HG02852 (cell line): ENCODE measurements at regions not wholly inside any gene's neighbourhood (a gene's known extent, or its start where the extent isn't known, plus 50 kb on each side); places are given as distances from the start of the nearest gene placed in this dataset.
"Not testable (repeated sequence)": the region's sequence is repeated elsewhere in the genome, so short reads cannot be mapped to it uniquely, and the experiment has no call there.

Experiments used
- ATAC-seq: cut with Tn5 transposase; IDR thresholded peaks from one replicate; pipeline ENCODE4 v1.9.1; 2021; ENCODE audit warnings: mild to moderate bottlenecking, moderate library complexity; ENCODE audit not compliant: unreplicated experiment

DNA sequence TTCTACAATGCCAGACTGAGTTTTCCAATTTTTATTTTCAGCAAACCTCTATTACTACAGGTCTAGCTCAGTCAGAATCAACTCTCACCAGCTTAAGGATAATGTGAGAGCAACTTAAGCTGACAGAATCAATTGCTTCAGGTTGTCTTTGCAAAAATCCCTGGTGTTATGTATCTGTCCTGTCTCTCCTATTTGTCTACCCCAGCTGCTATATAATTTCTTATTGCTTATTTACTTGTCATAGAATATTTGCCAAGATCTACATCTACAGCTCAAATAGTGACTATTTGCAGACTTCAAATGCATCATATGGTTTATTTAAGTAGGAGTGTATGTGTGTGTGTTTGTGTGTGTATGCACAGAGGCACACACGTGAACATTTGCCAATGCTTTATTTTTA is 54.1 kb downstream of the FOXG1 start:
- no peak for ATAC-seq

DNA sequence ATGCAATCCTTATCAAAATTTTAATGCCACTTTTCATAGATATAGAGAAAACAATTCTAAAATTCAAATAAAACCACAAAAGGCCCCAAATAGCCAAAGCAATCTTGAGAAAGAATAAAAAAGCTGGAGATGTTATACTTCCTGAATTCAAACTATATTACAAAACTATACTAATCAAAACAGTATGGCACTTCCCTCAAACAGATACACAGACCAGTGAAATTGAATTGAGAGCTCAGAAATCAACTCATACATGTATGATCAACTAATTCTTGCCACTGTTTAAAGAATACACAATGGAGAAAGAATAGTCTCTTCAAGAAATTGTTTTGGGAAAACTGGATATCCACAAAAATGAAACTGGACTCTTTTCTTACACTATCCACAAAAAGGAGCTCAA is 55.4 kb downstream of the FOXG1 start:
- no peak for ATAC-seq

DNA sequence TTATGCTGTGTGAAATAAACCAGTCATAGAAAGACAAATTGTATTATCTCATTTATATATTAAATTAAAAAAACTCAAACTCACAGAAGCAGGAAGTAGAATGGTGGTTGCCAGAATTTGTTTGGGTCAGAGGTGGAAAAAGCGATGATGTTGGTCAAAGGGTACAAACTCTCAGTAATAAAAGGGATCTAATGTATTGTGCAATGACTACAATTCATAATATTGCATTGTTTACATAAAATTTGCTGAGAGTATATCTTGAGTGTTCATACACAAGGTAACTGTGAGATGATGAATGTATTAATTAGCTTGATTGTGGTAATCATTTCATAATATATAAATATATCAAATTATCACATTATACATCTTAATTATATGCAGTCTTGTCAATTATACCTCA is 56.7 kb downstream of the FOXG1 start:
- no peak for ATAC-seq

DNA sequence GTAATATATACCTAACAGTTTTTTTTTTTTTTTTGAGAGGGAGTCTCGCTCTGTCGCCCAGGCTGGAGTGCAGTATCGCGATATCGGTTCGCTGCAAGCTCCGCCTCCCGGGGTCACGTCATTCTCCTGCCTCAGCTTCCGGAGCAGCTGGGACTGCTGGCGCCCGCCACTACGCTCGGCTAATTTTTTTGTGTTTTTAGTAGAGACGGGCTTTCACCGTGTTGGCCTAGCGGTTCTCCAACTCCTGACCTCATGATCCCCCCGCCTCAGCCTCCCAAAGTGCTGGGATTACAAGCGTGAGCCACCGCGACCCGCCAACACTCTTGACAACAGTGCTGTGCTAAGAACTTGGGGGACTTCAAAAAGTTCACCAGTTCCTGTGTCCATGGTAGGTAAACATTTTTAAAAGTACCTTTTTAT is 63.5 kb downstream of the FOXG1 start:
- no peak for ATAC-seq

DNA sequence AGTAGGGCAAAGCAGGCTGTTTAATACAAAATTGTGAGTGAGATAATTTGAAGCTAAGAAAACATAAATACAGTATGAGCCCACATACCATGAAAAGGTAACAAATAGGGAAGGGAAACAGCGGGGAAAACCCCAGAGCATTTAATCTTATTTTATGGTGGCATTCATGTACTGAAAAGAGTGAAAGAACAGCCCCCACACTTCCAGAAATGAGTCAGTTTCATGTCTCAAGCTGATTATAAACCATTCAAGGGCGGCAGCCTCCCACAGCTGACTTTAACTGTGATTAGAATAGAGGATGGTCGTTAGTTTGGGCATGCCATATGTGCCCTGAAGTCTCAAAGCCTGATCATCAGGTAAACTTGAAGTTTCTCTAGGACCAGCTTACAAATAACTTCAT is 64.5 kb downstream of the FOXG1 start:
- peak; percentile 97 for ATAC-seq

DNA sequence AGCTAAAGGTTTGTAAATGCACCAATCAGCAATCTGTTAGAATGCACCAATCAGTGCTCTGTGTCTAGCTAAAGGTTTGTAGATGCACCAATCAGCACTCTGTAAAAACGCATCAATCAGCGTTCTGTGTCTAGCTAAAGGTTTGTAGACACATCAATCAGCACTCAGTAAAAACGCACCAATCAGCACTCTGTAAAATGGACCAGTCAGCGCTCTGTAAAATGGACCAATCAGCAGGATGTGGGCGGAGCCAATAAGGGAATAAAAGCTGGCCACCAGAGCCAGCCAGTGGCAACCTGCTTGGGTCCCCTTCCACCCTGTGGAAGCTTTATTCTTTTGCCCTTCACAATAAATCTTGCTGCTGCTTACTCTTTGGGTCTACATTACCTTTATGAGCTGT is 76.0 kb downstream of the FOXG1 start:
- ATAC-seq, result not testable (repeated sequence)

DNA sequence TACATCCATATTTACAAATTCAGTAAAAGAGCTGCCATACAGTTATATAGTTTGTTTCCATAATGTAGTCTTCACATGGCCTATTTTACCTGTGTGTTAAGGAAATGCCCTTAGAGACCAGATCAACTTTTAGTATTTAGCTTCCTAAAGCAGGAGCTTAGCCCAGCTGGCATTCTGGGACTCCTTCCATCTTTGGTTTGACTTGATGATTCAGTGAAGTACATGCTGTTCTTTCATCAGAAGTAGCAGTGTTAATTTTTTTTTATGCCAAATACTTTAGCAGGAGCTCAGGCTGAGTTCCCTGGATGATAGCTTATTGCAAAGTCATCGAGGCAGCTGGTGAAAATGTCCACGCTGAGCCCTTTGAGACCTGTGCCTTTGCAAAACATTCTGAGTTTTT is 101.0 kb downstream of the FOXG1 start:
- no peak for ATAC-seq

DNA sequence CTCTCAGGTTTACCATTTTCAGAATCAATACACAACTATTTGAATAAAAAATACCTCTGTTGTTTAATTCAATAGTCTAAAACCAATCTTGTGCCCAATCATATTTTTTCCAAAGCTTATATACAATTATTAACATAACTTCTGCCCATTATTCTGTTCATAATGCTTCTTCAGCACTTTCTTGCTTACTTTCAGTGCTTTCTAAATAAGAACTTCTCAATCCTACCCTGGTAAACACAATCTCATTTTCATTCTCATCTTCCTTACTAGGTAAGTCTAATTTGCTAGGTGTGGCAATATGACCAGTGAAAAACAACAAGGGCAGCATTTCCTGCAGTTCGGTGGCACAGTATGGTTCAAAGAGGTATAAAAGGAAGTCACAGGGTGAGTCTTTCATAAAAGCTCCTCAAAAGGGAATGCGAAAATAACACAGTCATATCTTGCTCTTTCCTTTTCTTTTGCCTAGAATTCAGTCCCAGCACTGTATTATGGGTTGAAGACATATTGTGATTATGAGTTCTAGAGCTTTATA is 103.5 kb downstream of the FOXG1 start:
- no peak for ATAC-seq

DNA sequence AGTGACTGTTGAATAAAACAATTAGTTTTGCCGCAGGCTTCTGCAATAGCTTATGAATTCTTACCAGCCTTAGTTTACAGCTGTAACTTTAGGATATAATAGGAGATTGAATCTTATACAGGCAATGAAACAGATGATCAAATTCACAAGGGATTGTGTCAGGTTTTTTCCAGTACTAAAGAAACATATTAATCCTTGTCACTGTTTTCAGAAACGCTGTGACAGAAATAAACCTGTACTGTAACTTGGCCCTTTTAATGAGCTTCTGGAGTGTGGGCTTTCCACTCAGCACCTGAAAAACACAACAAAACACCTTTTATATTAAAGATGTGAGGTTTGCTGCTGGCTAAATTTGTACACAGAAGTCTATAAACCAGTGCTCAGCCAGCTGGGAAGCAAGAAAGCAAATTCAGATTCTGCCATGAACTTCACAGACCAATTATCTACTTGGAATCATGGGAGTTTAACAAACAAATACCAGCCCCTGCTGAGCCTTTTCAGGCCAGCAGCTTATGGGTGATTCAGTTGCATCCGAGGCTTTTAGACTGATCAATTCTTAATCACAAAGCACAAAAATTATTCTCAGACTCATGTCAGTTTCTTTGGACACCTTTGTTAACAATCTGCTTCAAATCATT is 109.5 kb downstream of the FOXG1 start:
- no peak for ATAC-seq

DNA sequence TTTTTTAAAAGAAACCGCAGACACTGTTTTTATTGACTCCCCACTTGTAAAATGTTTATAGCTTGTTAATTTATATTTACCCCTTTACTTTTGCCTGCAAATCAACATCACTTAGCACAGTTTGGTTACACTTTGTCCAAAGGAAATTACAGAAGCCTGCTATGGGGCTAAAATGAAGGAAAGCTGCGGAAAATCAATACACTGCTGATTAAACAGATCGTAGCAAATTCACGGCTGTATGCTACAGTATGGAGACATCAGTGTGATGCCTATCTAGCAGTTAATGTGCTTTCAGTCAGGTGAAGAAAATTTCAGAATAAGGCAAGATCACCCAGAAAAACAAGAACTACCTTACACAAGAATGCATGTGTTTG is 110.0 kb downstream of the FOXG1 start:
- no peak for ATAC-seq

DNA sequence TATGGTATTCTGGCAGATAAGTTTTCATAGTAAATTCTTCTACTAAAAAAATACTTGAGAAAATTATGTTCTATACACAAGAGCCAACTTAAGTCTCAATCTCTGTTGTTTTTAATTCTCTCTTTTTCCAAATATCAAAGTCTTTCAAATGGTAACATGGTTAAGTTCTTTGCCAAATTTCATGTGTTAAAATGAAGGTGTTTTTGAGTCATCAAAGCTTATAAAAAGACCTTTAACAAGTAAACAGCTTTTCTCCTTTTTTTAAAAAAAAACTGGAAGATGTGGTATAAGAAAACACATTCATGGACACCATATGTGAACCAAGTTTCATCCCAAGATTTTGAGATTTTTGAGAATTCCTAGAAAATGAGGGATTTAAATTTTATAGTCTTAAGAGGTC is 111.3 kb downstream of the FOXG1 start:
- no peak for ATAC-seq

DNA sequence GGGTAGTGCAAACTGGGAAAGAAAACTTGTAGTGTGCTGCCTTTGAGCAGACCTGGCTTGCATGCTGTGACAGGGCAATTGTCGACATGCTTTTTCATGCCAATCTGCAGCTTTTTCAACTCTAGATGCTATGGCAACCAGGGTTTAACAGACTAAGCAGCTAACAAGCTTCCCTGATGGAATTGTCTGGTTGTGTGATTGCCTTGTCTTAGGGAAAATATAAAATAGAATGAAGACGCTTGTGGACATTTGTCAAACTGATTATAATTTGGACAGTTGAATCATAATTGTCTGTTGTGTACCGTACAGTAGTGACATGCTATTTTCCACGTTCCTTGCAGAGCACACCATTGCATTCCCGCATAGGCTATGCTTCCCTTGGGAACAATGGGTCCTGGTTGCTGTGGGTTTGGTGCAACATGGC is 113.0 kb downstream of the FOXG1 start:
- ATAC-seq, result no peak

DNA sequence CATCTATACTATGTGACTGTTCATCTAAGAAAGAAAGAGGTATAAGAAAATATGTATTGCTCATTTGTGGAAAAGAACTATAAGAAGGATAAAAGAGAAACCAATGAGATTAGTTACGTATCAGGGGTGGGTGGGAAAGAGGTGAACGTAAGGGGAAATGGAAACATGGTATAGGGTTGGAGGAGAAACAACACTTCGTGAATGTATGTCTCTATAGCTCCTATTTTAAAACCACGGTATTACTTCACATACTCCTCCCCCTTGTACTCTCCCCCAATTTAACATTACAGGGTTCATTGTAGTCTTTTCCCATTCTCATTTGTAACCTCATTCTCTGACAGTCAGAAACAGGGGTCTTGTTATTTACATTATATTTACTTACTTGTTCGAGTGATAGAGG is 120.4 kb downstream of the FOXG1 start:
- no peak for ATAC-seq

DNA sequence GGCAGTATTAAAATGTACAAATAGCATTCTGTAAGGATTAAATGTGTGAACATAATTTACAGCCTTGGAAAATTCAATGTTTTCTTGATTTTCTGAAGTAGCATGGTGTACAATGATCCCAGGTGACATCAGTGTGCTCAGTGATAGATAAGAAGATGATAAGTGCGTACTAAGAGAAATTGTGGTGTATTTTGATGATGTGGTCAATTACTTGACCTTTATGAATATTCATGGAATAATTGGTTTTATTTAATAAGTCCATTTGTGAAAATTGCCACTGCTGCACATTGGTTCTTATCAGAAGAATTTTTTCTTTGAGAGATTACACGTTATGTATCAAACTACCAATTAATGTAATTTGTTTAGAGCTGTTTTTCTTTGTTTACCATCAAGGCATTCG is 128.8 kb downstream of the FOXG1 start:
- ATAC-seq, result no peak

DNA sequence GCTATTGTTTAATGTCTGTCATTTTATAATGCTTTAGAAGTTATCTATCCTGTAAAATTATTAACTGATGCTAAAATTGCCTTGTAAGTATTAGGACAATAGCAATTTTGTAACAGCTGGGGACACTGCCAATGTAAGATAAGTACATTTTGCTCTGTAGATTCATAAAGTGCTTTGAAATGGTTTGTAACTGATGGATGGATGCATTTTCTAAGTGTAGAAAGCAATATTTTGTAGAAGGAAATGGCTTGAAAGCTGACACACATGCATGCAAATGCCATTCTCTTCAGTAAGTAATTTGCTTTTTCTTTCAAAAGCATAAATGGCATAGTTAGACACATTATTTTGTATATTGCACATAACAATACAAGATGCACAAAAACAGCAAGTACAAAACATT is 129.8 kb downstream of the FOXG1 start:
- ATAC-seq, result no peak

DNA sequence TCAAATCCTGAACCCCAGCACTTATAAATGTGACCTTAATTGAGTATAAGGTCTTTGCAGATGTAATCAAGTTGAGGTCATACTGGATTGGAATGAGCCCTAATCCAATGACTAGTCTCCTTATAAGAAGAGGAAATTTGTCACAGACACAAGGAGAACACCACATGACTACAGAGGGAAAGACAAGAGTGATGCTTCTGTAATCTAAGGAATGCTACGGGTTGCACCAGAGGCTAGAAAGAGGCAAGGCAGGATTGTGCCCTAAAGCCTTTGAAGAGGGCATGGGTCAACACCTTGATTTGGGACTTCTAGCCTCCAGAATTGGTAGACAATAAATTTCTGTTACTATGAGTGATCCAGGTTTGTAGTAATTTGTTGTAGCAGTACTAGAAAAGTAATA is 135.0 kb downstream of the FOXG1 start:
- ATAC-seq, result no peak

DNA sequence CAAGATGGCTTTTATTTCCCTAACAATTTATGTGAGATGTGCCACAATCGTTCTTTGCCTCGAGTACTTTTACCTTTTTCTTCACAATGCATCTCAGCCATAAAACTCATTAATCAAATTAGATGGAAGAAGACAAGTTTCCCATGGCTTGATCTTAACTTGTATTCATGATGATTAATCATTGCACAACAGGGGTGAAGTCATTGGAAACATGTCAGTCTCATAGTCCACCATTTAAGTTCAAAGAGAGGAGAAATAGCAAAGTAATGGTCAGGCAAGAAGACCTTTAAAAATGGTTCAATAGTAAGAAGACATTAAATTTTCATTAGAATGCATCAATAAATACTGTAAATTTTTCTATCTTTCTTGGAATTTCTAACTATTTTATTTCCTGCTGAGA is 136.3 kb downstream of the FOXG1 start:
- no peak for ATAC-seq

DNA sequence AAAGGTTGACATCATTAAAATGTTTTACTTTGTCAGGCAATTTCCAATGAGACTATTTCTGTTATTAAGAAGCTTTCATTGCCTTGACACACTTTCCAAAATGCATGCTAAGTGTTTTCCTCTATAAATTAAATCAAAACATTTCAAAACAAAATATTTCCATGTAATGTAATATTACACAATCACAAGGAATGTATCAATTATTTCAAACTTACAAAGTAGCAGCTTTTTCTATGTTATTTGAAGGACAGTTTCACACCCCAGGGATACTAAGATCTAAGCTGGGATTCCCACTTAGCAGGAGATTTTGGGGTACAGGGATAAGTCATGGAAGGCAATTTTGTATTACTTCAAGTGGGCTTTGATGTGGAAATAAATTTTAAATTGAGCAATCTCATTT is 144.9 kb downstream of the FOXG1 start:
- no peak for ATAC-seq

DNA sequence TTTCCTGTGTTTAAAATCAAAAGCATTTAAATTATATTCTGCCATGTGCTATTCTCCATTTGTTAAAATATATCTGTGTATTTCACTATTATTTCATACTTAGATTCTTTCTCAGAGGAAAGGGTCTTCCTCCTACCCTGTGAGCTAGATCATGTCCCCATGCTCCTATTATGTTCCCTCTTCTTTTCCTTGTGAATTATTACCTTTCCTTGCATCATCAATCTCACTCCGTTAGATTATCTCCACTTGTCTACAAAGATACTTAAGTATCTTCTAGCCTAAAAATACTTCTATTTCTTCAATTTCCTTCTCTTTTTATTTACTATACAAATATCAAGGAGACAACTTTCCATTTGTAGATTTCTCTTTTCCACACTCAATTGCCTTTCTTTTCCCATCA is 146.5 kb downstream of the FOXG1 start:
- no peak for ATAC-seq

DNA sequence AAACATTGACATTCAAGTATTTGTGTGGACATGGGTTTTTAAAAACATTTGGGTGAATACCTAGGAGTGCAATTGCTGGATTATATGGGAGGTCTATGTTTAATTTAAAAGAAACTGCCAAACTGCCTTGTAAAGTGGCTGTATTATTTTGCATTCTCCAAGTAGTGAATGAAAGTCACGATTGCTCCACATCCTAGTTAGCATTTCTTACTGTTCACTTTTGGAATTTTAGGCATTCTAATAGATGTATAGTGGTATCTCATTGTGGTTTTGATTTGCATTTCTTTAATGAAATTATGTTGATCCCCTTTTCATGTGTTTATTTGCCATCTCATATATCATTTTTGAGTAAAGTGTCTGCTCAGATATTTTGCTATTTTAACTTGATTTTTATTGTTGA is 159.5 kb downstream of the FOXG1 start:
- ATAC-seq, result no peak

DNA sequence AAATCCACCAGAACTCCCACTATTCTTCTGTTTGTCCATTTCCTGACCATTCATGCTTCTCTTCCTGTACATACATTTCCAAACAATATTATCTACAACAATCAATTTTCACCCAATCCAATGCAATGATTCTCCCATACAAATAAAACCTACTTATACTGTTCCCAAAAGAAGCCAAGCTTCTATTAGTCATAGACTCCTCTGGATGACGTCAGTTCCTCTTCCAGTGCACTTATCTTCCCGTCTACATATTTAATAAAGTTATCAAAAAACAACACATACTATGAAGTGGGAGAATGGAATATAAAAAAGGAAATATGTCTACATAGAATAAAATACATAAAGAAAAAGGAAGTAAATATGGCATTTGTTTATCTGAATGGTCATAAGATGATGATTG is 165.4 kb downstream of the FOXG1 start:
- no peak for ATAC-seq

DNA sequence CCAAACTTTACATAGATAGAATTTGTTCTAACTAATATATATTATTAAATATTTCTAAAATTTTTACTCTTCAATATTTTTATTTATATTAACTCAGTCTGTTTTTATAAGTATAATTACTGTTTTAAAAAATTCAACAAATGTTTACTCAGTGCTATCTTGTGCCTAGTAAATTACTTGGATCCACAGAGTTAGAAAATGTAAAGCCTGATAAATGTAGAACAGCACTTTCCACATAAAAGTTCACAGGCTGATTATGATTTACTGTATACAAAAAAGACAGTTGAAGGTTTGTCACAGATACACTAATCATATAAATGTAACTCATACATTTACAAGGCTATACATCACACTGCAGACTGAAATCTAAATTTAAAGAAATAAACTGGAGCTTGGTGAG is 170.0 kb downstream of the FOXG1 start:
- ATAC-seq, result no peak

DNA sequence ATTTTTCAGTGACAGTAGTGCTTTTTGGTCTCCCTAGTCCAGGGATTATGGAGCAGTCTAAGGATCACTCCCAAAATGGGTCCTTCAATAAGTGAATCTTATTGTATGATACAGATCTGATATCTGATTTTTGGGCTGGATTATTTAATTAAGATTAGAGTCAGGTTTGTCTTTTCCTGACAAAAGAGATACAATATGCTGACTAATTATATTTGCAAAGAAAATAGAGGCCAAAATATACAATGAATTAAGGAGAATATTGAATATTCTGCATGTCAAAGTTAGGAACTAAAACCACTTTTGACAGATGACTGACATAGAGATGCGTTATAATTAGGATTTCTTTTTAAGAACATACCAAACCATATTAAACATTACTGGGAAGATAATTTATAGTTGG is 175.2 kb downstream of the FOXG1 start:
- ATAC-seq, result no peak
